ENCODE measurements at regions not wholly inside any gene's neighbourhood (a gene's known extent, or its start where the extent isn't known, plus 50 kb on each side); places are given as distances from the start of the nearest gene placed in this dataset.

DNA sequence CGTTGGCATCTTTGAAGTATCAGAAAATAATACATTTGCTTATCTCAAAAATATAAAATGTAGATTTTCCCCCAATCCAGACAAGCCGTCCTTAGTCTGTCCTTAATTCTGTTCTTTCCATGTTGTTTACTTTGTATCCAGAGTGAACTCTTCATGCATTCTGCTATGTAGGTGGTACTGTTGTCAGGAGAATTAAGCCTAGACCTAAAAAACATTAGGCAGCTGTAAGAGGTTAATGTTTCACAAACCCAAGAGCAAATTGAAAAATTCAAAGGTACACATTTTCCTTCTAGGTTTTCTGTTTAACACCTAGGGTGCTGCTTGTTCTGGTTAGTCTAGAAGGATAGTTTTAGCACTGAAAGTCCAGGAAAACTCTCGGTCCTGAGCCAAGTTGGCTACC lies 426.4 kb downstream of the QKI start:
- TF ChIP-seq, protein P1, sequence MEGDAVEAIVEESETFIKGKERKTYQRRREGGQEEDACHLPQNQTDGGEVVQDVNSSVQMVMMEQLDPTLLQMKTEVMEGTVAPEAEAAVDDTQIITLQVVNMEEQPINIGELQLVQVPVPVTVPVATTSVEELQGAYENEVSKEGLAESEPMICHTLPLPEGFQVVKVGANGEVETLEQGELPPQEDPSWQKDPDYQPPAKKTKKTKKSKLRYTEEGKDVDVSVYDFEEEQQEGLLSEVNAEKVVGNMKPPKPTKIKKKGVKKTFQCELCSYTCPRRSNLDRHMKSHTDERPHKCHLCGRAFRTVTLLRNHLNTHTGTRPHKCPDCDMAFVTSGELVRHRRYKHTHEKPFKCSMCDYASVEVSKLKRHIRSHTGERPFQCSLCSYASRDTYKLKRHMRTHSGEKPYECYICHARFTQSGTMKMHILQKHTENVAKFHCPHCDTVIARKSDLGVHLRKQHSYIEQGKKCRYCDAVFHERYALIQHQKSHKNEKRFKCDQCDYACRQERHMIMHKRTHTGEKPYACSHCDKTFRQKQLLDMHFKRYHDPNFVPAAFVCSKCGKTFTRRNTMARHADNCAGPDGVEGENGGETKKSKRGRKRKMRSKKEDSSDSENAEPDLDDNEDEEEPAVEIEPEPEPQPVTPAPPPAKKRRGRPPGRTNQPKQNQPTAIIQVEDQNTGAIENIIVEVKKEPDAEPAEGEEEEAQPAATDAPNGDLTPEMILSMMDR (IDR thresholded peaks at IDR 0.05): no peak
- no peak for TF ChIP-seq POLR2A (IDR thresholded peaks at IDR 0.05)
